Endothelial cell of umbilical vein (primary cell): ENCODE measurements at regions not wholly inside any gene's neighbourhood (a gene's known extent, or its start where the extent isn't known, plus 50 kb on each side); places are given as distances from the start of the nearest gene placed in this dataset.

Experiments used
- CTCF ChIP-seq, 2 donors: IDR thresholded peaks; 1 replicate in 1 of 2; 2 replicates in 1 of 2; pipeline ENCODE4 v1.5.1; 2011; ENCODE audit warnings: low read length in 2 of 2, mild to moderate bottlenecking in 2 of 2, moderate library complexity in 2 of 2, control low read depth in 1 of 2, inconsistent platforms in 1 of 2, low read depth in 1 of 2; ENCODE audit not compliant: insufficient read depth in 1 of 2; ENCODE audit errors: extremely low read depth in 1 of 2
- EZH2 ChIP-seq: IDR thresholded peaks from 2 replicates; pipeline ENCODE4 v1.6.1; 2012; ENCODE audit warnings: borderline replicate concordance, low read depth, mild to moderate bottlenecking, moderate library complexity, low read length, inconsistent platforms; ENCODE audit not compliant: severe bottlenecking
- POLR2A ChIP-seq: IDR thresholded peaks from 2 replicates; pipeline ENCODE4 v1.6.1; 2012; ENCODE audit warnings: low read depth, mild to moderate bottlenecking, control low read depth, low read length

DNA sequence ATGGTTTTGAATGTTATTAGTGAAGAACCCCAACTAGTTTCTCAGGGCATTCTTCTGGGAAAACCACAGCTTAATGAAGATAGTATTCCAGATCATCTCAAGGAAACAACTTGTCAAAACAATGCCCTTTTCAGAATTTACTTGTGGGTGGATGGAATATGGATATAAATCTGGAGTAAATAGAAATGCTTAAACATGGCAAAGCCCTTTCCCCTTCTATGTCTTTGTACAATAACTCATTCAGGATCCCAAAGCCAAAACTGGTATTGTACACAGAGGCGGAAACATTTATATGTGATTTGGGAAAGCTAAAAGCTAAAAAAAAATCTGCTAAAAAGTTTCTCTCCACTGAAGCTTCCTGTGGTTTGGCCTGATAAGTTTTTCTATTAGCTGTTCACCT lies 55.5 kb upstream of the RGS5 start:
- no peak for TF ChIP-seq POLR2A
- no peak for TF ChIP-seq CTCF (IDR thresholded peaks at IDR 0.05; ENCODE audit: extremely low read depth in 1 of 2, insufficient read depth in 1 of 2, low read depth in 1 of 2, low read length in 2 of 2)
- no peak for TF ChIP-seq EZH2
